GM23338 (cell line): ENCODE measurements at regions not wholly inside any gene's neighbourhood (a gene's known extent, or its start where the extent isn't known, plus 50 kb on each side); places are given as distances from the start of the nearest gene placed in this dataset.

Experiments
- ATAC-seq: fragments of 200-7000 bp; cut with Tn5 transposase; 3 replicates; pipeline ENCODE4 v1.9.1; 2020
- DNase-seq: peaks from one replicate; pipeline ENCODE4 v3.0.0-alpha.2; 2015; ENCODE audit warnings: low spot score
- H2AFZ ChIP-seq: fragments of 200-600 bp; sonication (generic); 2 replicates; pipeline ENCODE4 v1.8.0; 2016; ENCODE audit warnings: antibody characterized with exemption, mild to moderate bottlenecking, moderate library complexity
- H3F3A ChIP-seq: fragments of 200-600 bp; sonication (generic); replicated peaks from 2 replicates; pipeline ENCODE4 v1.8.0; 2017; ENCODE audit warnings: antibody characterized with exemption, mixed run types, low read depth
- H3K27ac ChIP-seq: fragments of 200-600 bp; sonication (generic); 2 replicates; pipeline ENCODE4 v1.6.1; 2016; ENCODE audit warnings: low read depth
- H3K27me3 ChIP-seq: fragments of 200-600 bp; sonication (generic); 2 replicates; pipeline ENCODE4 v1.8.0; 2016; ENCODE audit warnings: mild to moderate bottlenecking, mixed run types, moderate library complexity; ENCODE audit not compliant: insufficient read depth
- H3K36me3 ChIP-seq: fragments of 200-600 bp; sonication (generic); 2 replicates; pipeline ENCODE4 v1.8.0; 2016; ENCODE audit warnings: mild to moderate bottlenecking; ENCODE audit not compliant: insufficient read depth
- H3K4me1 ChIP-seq: fragments of 200-600 bp; sonication (generic); 2 replicates; pipeline ENCODE4 v1.8.0; 2016; ENCODE audit warnings: mild to moderate bottlenecking, moderate library complexity; ENCODE audit not compliant: insufficient read depth
- H3K4me2 ChIP-seq: fragments of 200-600 bp; sonication (generic); 2 replicates; pipeline ENCODE4 v1.7.1; 2017; ENCODE audit warnings: mixed run types
- H3K4me3 ChIP-seq: fragments of 200-600 bp; sonication (generic); 2 replicates; pipeline ENCODE4 v1.6.1; 2016; ENCODE audit warnings: mixed run types
- H3K79me2 ChIP-seq: fragments of 200-600 bp; sonication (generic); replicated peaks from 2 replicates; pipeline ENCODE4 v1.8.0; 2017; ENCODE audit warnings: mild to moderate bottlenecking; ENCODE audit not compliant: insufficient read depth
- H3K9me2 ChIP-seq: fragments of 200-600 bp; sonication (generic); 2 replicates; pipeline ENCODE4 v1.8.0; 2017; ENCODE audit not compliant: insufficient read depth
- H4K20me1 ChIP-seq: fragments of 200-600 bp; sonication (generic); replicated peaks from 2 replicates; pipeline ENCODE4 v1.8.0; 2017; ENCODE audit warnings: mild to moderate bottlenecking; ENCODE audit not compliant: insufficient read depth
- H3K27ac Mint-ChIP-seq: 2 replicates; pipeline ENCODE4 v1.8.0; 2020; ENCODE audit warnings: inconsistent platforms, mild to moderate bottlenecking, moderate library complexity, mixed read lengths
- H3K27me3 Mint-ChIP-seq: 3 replicates; pipeline ENCODE4 v1.8.0; 2022; ENCODE audit warnings: low read depth, mild to moderate bottlenecking, moderate library complexity, mixed read lengths, inconsistent platforms; ENCODE audit not compliant: insufficient read depth, poor library complexity
- H3K36me3 Mint-ChIP-seq: 3 replicates; pipeline ENCODE4 v1.8.0; 2021; ENCODE audit warnings: low read depth, mild to moderate bottlenecking, inconsistent platforms, moderate library complexity, mixed read lengths
- H3K4me1 Mint-ChIP-seq: 3 replicates; pipeline ENCODE4 v1.8.0; 2020; ENCODE audit warnings: mild to moderate bottlenecking, inconsistent platforms, mixed read lengths
- H3K4me3 Mint-ChIP-seq: 3 replicates; pipeline ENCODE4 v1.8.0; 2021; ENCODE audit warnings: moderate library complexity, mild to moderate bottlenecking, inconsistent platforms, mixed read lengths
- H3K9me3 Mint-ChIP-seq: 3 replicates; pipeline ENCODE4 v1.8.0; 2020; ENCODE audit warnings: moderate library complexity, mild to moderate bottlenecking, inconsistent platforms, mixed read lengths
- CREB1 ChIP-seq: fragments of 250-450 bp; sonication (Bioruptor Pico); IDR thresholded peaks from 2 replicates; pipeline ENCODE4 v1.5.0; 2020; ENCODE audit warnings: low read depth, mild to moderate bottlenecking, moderate library complexity
- JUNB ChIP-seq: IDR thresholded peaks from one replicate; pipeline ENCODE4 v1.6.1; 2016; ENCODE audit warnings: antibody characterized with exemption; ENCODE audit not compliant: unreplicated experiment
- NANOG ChIP-seq: IDR thresholded peaks from 2 replicates; pipeline ENCODE4 v1.6.1; 2016; ENCODE audit warnings: antibody characterized with exemption, borderline replicate concordance
- POLR2AphosphoS5 ChIP-seq: IDR thresholded peaks from 2 replicates; pipeline ENCODE4 v1.6.1; 2016; ENCODE audit warnings: antibody characterized with exemption, low read depth
- REST ChIP-seq: IDR thresholded peaks from one replicate; pipeline ENCODE4 v1.6.1; 2018; ENCODE audit warnings: antibody characterized with exemption; ENCODE audit not compliant: unreplicated experiment
- ZNF114 ChIP-seq: fragments of 250-450 bp; sonication (Bioruptor Pico); IDR thresholded peaks from 2 replicates; pipeline ENCODE4 v1.5.0; 2020; ENCODE audit warnings: mild to moderate bottlenecking, moderate library complexity
- ZNF331 ChIP-seq: fragments of 250-450 bp; sonication (Bioruptor Pico); IDR thresholded peaks from 2 replicates; pipeline ENCODE4 v1.5.0; 2020; ENCODE audit warnings: low read depth, mild to moderate bottlenecking, moderate library complexity

- Mint-ChIP-seq H3K4me1 (peaks cover 10% of the 10 kb centered on the region; the same call in 2 of the 3 replicates), H3K9me3 (no peaks in the 10 kb centered on the region), H3K27me3 (peaks cover 2% of the 10 kb centered on the region), H3K36me3 (no peaks in the 10 kb centered on the region), H3K4me3 (no peak overlapping the region), H3K27ac (no peak overlapping the region)
- no peak for TF ChIP-seq ZNF331
- TF ChIP-seq NANOG = no peak
- no peak for TF ChIP-seq JUNB
- TF ChIP-seq ZNF114 (CRISPR knock-in tag) = no peak
- TF ChIP-seq REST = no peak
- Histone ChIP-seq H3K4me1 (no peaks in the 10 kb centered on the region), H3K36me3 (no peaks in the 10 kb centered on the region), H3K27me3 (no peaks in the 10 kb centered on the region), H4K20me1 (no peaks in the 10 kb centered on the region), H3K4me2 (no peak overlapping the region), H3K27ac (no peak overlapping the region), H2AFZ (peak overlapping the region; percentile 47; the same call in 1 of the 2 replicates), H3F3A (no peaks in the 10 kb centered on the region), H3K79me2 (no peaks in the 10 kb centered on the region), H3K4me3 (no peak overlapping the region), H3K9me2 (no peaks in the 10 kb centered on the region)
- DNase-seq (no peak), ATAC-seq (no peak)
These were observed 155.5 kb downstream of the GLUL start for GRCh38 chr1:182235952-182236650.

- H3K27me3 ChIP-seq = no peaks in the 10 kb centered on the region
- H3K9me3 Mint-ChIP-seq = no peaks in the 10 kb centered on the region
- no peak overlapping the region for H3K27ac ChIP-seq
- no peak overlapping the region for H3K4me3 Mint-ChIP-seq
- H3K4me3 ChIP-seq = no peak overlapping the region
- H3K27me3 Mint-ChIP-seq = peaks cover 5% of the 10 kb centered on the region
- H3K36me3 ChIP-seq = no peaks in the 10 kb centered on the region
- no peaks in the 10 kb centered on the region for H3K9me2 ChIP-seq
- H3K79me2 ChIP-seq = no peaks in the 10 kb centered on the region
- no peak for TF ChIP-seq REST
- TF ChIP-seq CREB1 = no peak
- no peak for TF ChIP-seq POLR2AphosphoS5
- no peak for DNase-seq
- no peak overlapping the region for H3K27ac Mint-ChIP-seq
- no peaks in the 10 kb centered on the region for H3K4me1 ChIP-seq
- H2AFZ ChIP-seq = peak overlapping the region; percentile 47; the same call in 1 of the 2 replicates
- no peaks in the 10 kb centered on the region for H3K36me3 Mint-ChIP-seq
- no peak overlapping the region for H3K4me2 ChIP-seq
- no peak for ATAC-seq
- no peaks in the 10 kb centered on the region for H4K20me1 ChIP-seq
- H3K4me1 Mint-ChIP-seq = peaks cover 11% of the 10 kb centered on the region; the same call in 2 of the 3 replicates
- no peaks in the 10 kb centered on the region for H3F3A ChIP-seq
These were observed 156.0 kb downstream of the GLUL start for GRCh38 chr1:182235604-182235951.
